ENCODE measurements at regions not wholly inside any gene's neighbourhood (a gene's known extent, or its start where the extent isn't known, plus 50 kb on each side); places are given as distances from the start of the nearest gene placed in this dataset.
"Not testable (repeated sequence)": the region's sequence is repeated elsewhere in the genome, so short reads cannot be mapped to it uniquely, and the experiment has no call there.

GRCh38 chr12:17015501-17015900 is 409.5 kb upstream of the LMO3 start:
- Mint-ChIP-seq H3K27ac (no peak overlapping the region), H3K4me1 (ENCODE audit: unreplicated experiment) (no peaks in the 10 kb centered on the region), H3K36me3 (no peaks in the 10 kb centered on the region), H3K9me3 (no peaks in the 10 kb centered on the region), H3K4me3 (no peak overlapping the region), H3K27me3 (peaks cover 4% of the 10 kb centered on the region)
- no peak for TF ChIP-seq CTCF (conservative IDR thresholded peaks at IDR 0.05)
- no peak for DNase-seq (ENCODE audit: extremely low spot score, unreplicated experiment)

GRCh38 chr12:17007442-17008040 is 401.6 kb upstream of the LMO3 start:
- not testable (repeated sequence) for H3K9me3 Mint-ChIP-seq; H3K27me3 Mint-ChIP-seq; H3K27ac Mint-ChIP-seq; DNase-seq (ENCODE audit: extremely low spot score, unreplicated experiment); H3K4me1 Mint-ChIP-seq (ENCODE audit: unreplicated experiment); H3K36me3 Mint-ChIP-seq; H3K4me3 Mint-ChIP-seq

- H3K4me3 Mint-ChIP-seq; DNase-seq (ENCODE audit: extremely low spot score, unreplicated experiment); H3K27ac Mint-ChIP-seq; H3K36me3 Mint-ChIP-seq; H3K27me3 Mint-ChIP-seq; H3K4me1 Mint-ChIP-seq (ENCODE audit: unreplicated experiment); H3K9me3 Mint-ChIP-seq: not testable (repeated sequence)
Observed at GRCh38 chr12:16998538-16998937, 392.6 kb upstream of the LMO3 start.

- Mint-ChIP-seq H3K4me1 (ENCODE audit: unreplicated experiment) (no peaks in the 10 kb centered on the region), H3K36me3 (no peaks in the 10 kb centered on the region), H3K4me3 (no peak overlapping the region), H3K27ac (no peak overlapping the region), H3K27me3 (no peaks in the 10 kb centered on the region), H3K9me3 (peaks cover 7% of the 10 kb centered on the region)
- DNase-seq (ENCODE audit: extremely low spot score, unreplicated experiment) = no peak
- TF ChIP-seq CTCF (conservative IDR thresholded peaks at IDR 0.05) = no peak
Observed at GRCh38 chr12:16984484-16984883, 378.5 kb upstream of the LMO3 start.

- TF ChIP-seq CTCF (conservative IDR thresholded peaks at IDR 0.05) = no peak
- no peak overlapping the region for H3K4me3 Mint-ChIP-seq
- no peaks in the 10 kb centered on the region for H3K9me3 Mint-ChIP-seq
- H3K27ac Mint-ChIP-seq = no peak overlapping the region
- no peaks in the 10 kb centered on the region for H3K36me3 Mint-ChIP-seq
- no peaks in the 10 kb centered on the region for H3K4me1 Mint-ChIP-seq (ENCODE audit: unreplicated experiment)
- no peak for DNase-seq (ENCODE audit: extremely low spot score, unreplicated experiment)
- H3K27me3 Mint-ChIP-seq = no peaks in the 10 kb centered on the region
Observed at GRCh38 chr12:16972923-16973770, 367.2 kb upstream of the LMO3 start.

GRCh38 chr12:16962889-16963288 is 356.9 kb upstream of the LMO3 start:
- no peaks in the 10 kb centered on the region for H3K9me3 Mint-ChIP-seq
- H3K4me3 Mint-ChIP-seq = no peak overlapping the region
- no peaks in the 10 kb centered on the region for H3K27me3 Mint-ChIP-seq
- TF ChIP-seq CTCF (conservative IDR thresholded peaks at IDR 0.05) = no peak
- H3K27ac Mint-ChIP-seq = no peak overlapping the region
- no peaks in the 10 kb centered on the region for H3K36me3 Mint-ChIP-seq
- H3K4me1 Mint-ChIP-seq (ENCODE audit: unreplicated experiment) = no peaks in the 10 kb centered on the region
- DNase-seq (ENCODE audit: extremely low spot score, unreplicated experiment) = no peak
